Activated naive CD4-positive, alpha-beta T cell treated with anti-CD3 and anti-CD28 coated beads for 36 hours (primary cell): ENCODE measurements at regions not wholly inside any gene's neighbourhood (a gene's known extent, or its start where the extent isn't known, plus 50 kb on each side); places are given as distances from the start of the nearest gene placed in this dataset.

ENCODE experiments used
- CTCF ChIA-PET: fragments of 350-600 bp; sonication (Branson Sonifier 250); formaldehyde crosslinking; loops from one replicate; lab custom pipeline; 2021; ENCODE audit warnings: antibody characterized with exemption; lab: Charles Lee
- DNase-seq: peaks from one replicate; pipeline ENCODE4 v3.0.0-alpha.2; 2020
- H3K27ac Mint-ChIP-seq: one replicate; pipeline ENCODE4 v1.8.0; 2021; ENCODE audit warnings: mild to moderate bottlenecking, mixed read lengths
- H3K27me3 Mint-ChIP-seq: one replicate; pipeline ENCODE4 v1.8.0; 2021; ENCODE audit warnings: low read depth, mixed read lengths
- H3K36me3 Mint-ChIP-seq: one replicate; pipeline ENCODE4 v1.8.0; 2021; ENCODE audit warnings: low read depth, mixed read lengths
- H3K4me1 Mint-ChIP-seq: one replicate; pipeline ENCODE4 v1.8.0; 2021; ENCODE audit warnings: low read depth, mixed read lengths
- H3K4me3 Mint-ChIP-seq: one replicate; pipeline ENCODE4 v1.8.0; 2021; ENCODE audit warnings: mild to moderate bottlenecking, moderate library complexity, mixed read lengths
- H3K9me3 Mint-ChIP-seq: one replicate; pipeline ENCODE4 v1.8.0; 2021; ENCODE audit warnings: mixed read lengths
- intact Hi-C: fragments of 100-400 bp; cut with micrococcal nuclease; formaldehyde crosslinking; loops from one replicate; pipeline ENCODE4 v1.15.1; 2023

DNA sequence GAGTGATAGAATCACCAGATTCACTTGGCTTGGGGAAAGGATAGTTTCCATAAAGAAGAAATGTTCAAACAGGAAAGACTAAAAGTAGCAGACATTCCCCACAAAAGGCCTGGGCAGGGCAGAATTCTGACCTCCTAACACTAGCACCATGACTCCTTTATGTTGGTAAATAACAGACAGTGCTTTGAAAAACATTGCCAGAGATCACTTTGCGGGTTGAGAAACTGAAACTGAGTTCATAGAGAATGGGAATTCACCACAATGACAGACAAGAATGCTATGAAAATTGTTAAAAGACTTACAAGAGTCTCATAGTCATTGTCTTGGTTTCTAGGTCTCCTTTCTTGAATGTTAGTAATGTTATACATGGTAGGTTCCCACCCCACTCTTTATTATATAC is 172.5 kb upstream of the GLRA1 start:
- no peak for DNase-seq
- no peak overlapping the region for H3K4me3 Mint-ChIP-seq
- CTCF ChIA-PET: no interaction called here

DNA sequence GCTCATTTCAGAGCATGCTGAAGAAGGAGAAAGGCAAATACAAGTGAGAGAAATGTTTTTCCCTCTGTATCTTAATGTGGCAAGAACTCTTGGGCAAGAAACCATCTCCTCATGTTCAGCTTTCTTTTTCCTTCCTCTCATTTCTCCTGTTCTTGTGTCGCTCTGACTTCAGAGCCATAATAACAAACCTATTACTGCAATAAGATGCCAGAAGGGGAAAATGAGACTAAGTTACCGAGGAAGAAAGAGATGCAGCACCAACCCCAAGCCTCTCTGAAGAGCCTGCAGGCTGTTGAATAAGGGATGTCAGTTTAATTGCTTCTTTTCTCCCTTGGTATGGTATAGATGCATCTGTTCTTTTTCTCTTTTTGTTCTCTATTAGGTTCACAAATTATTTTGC is 170.1 kb upstream of the GLRA1 start:
- H3K36me3 Mint-ChIP-seq: no peaks in the 10 kb centered on the region
- DNase-seq: no peak
- H3K27me3 Mint-ChIP-seq: no peaks in the 10 kb centered on the region
- H3K4me1 Mint-ChIP-seq: peaks cover 8% of the 10 kb centered on the region
- intact Hi-C loops: no loop called here
- no peaks in the 10 kb centered on the region for H3K9me3 Mint-ChIP-seq
- CTCF ChIA-PET: no interaction called here
- no peak overlapping the region for H3K27ac Mint-ChIP-seq
- H3K4me3 Mint-ChIP-seq: no peak overlapping the region

More for the DNA sequence above, 172.5 kb upstream of the GLRA1 start:
- intact Hi-C loops: loop anchor here (1.0 kb wide), 1 partner anchor 16 kb away; no protein-coding TSS in a partner anchor
- Mint-ChIP-seq H3K27me3 (no peaks in the 10 kb centered on the region), H3K4me1 (peaks cover 8% of the 10 kb centered on the region), H3K9me3 (peaks cover under 1% of the 10 kb centered on the region), H3K27ac (no peak overlapping the region), H3K36me3 (no peaks in the 10 kb centered on the region)

DNA sequence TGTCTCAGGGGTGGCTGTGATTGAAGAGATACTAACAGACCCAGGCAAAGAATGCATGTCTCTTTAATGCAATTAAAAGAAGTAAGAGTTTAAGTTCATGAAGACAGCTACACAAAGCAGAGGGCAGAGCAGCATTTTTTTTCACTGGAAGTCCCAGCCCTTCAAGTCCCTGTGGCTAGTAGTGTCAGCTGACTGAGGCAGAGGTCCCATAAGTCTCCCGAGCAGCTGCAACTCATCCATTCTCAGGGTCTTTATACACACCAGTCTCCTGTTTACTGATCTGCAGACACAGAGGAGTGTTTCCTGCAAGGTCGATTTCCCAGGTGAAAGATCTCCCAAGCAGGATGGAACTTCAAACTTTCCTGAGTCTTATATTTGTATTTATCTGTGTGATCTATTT is 169.4 kb upstream of the GLRA1 start:
- H3K4me1 Mint-ChIP-seq: peaks cover 8% of the 10 kb centered on the region
- H3K9me3 Mint-ChIP-seq: no peaks in the 10 kb centered on the region
- intact Hi-C loops: no loop called here
- CTCF ChIA-PET: no interaction called here
- H3K4me3 Mint-ChIP-seq: no peak overlapping the region
- H3K27me3 Mint-ChIP-seq: no peaks in the 10 kb centered on the region
- no peak overlapping the region for H3K27ac Mint-ChIP-seq
- no peaks in the 10 kb centered on the region for H3K36me3 Mint-ChIP-seq
- DNase-seq: no peak

DNA sequence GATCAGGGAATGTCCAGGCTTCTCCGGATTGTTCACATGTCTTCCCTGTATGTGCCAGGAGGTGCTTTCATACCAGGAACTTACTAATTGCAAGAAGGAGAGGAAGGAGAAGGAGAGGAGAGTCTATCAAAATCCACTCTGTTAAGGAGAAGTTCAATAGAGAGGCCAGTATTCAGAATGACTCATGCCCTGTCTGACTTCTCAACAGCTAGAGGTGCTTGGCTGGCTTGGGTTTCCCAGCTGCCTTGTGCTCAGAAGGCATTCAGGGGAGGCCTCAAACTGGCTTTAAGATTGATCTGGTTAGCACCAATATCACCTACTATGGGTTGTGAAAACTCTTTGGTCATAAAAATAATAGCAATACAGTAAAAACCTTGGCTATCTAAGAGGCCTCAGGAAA is 167.9 kb upstream of the GLRA1 start:
- Mint-ChIP-seq H3K4me3 (no peak overlapping the region), H3K4me1 (peaks cover 8% of the 10 kb centered on the region), H3K9me3 (no peaks in the 10 kb centered on the region), H3K36me3 (no peaks in the 10 kb centered on the region), H3K27me3 (no peaks in the 10 kb centered on the region), H3K27ac (no peak overlapping the region)
- CTCF ChIA-PET: interaction anchor here (1.3 kb wide), 1 partner anchor 267 kb away, joined by 6 read pairs; no protein-coding TSS in a partner anchor
- DNase-seq: peak; percentile 10
- intact Hi-C loops: no loop called here

DNA sequence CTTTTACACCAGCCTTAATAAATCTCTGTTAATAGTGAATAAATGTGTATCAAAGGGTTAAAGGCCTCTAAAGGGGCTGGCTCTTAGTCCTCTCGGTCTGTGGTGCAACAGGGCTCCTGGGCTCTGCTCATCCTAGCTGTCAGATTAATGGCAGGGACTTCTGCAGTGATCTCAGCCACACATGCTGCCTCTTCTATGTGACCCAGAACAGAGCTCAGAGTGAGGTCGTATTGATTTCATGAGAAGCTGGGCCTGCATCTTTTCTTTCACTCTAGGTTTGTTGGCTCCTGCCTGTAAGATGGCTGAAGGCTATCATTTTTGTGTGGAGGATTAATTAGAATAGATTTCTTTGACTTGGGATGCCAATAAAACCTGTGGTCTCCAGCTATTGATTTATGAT is 165.0 kb upstream of the GLRA1 start:
- no peak for DNase-seq
- no peak overlapping the region for H3K27ac Mint-ChIP-seq

DNA sequence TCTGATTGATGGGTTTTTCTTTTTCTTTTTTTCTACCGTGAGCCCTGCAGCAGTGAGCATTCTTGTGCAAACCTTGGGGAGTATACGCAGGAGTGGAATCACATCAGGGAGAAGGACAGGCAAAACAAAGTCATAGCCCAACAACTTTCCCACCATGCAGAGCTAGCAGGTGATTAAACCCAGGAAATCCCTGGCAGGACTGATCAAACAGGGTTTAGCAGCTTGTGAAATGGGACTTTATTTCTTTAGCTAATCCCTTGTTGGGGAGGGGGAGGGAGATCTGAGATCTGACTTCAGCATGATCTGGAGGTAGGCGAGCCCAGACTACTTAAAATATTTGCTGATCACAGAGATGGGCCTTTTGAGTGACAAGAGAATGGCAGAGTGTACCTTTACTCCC is 162.0 kb upstream of the GLRA1 start:
- intact Hi-C loops: no loop called here
- H3K27me3 Mint-ChIP-seq: no peaks in the 10 kb centered on the region
- no peaks in the 10 kb centered on the region for H3K9me3 Mint-ChIP-seq
- H3K4me3 Mint-ChIP-seq: no peak overlapping the region
- CTCF ChIA-PET: no interaction called here
- no peak overlapping the region for H3K27ac Mint-ChIP-seq
- no peak for DNase-seq
- no peaks in the 10 kb centered on the region for H3K4me1 Mint-ChIP-seq
- H3K36me3 Mint-ChIP-seq: no peaks in the 10 kb centered on the region

More for the DNA sequence above, 165.0 kb upstream of the GLRA1 start:
- intact Hi-C loops: no loop called here
- H3K27me3 Mint-ChIP-seq: no peaks in the 10 kb centered on the region
- no peaks in the 10 kb centered on the region for H3K9me3 Mint-ChIP-seq
- H3K4me3 Mint-ChIP-seq: no peak overlapping the region
- no peaks in the 10 kb centered on the region for H3K4me1 Mint-ChIP-seq
- H3K36me3 Mint-ChIP-seq: no peaks in the 10 kb centered on the region
- CTCF ChIA-PET: interaction anchor here (0.6 kb wide), 1 partner anchor 53 kb away, joined by 3 read pairs; no protein-coding TSS in a partner anchor

DNA sequence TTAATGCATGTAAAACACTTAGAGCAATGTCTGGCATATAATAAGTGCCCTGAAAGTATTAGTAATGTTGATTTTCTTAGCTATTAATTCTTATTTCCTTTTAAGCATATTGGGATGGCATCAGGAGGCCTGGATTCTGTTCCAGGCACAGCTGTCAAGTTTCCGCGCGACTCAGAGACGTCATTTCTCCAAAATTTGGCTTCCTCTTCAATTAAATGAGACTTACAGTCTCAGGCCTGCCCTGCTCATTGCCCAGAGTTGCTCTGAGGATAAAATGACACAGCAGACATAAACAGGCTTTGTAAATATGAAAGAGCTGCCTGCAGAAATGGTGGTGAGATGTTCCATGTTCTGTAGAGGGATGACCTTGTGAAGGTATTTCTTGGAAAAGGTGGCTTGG is 159.8 kb upstream of the GLRA1 start:
- no peak for DNase-seq
- Mint-ChIP-seq H3K27ac (no peak overlapping the region), H3K4me1 (no peaks in the 10 kb centered on the region), H3K9me3 (no peaks in the 10 kb centered on the region), H3K27me3 (no peaks in the 10 kb centered on the region), H3K4me3 (no peak overlapping the region), H3K36me3 (no peaks in the 10 kb centered on the region)
- intact Hi-C loops: no loop called here
- CTCF ChIA-PET: interaction anchor here (1.0 kb wide), 1 partner anchor 9 kb away, joined by 3 read pairs; no protein-coding TSS in a partner anchor

DNA sequence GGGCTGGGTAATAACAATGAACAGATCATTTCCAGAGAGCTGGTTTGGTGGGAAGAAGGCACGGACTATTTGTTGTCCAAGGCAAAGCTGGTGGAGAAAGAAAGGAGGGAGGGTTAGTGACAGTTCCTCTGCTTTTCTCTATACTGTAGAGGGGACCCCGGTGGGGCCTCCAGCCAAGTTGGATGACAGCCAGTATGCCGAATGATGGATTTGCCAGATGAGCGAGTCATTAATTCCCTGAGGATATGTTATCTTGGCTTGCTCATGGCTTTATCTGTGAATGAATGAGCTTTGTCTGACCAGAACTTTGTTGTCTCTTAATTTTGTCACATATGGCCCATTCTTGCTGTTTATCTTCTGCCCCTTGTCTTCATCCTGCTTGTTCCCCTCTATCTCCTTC is 158.6 kb upstream of the GLRA1 start:
- H3K36me3 Mint-ChIP-seq: no peaks in the 10 kb centered on the region
- no peaks in the 10 kb centered on the region for H3K27me3 Mint-ChIP-seq
- H3K4me3 Mint-ChIP-seq: no peak overlapping the region
- intact Hi-C loops: no loop called here
- no peaks in the 10 kb centered on the region for H3K9me3 Mint-ChIP-seq
- no peak overlapping the region for H3K27ac Mint-ChIP-seq
- CTCF ChIA-PET: interaction anchor here (1.1 kb wide), 1 partner anchor 60 kb away, joined by 3 read pairs; no protein-coding TSS in a partner anchor
- H3K4me1 Mint-ChIP-seq: no peaks in the 10 kb centered on the region
- DNase-seq: no peak

DNA sequence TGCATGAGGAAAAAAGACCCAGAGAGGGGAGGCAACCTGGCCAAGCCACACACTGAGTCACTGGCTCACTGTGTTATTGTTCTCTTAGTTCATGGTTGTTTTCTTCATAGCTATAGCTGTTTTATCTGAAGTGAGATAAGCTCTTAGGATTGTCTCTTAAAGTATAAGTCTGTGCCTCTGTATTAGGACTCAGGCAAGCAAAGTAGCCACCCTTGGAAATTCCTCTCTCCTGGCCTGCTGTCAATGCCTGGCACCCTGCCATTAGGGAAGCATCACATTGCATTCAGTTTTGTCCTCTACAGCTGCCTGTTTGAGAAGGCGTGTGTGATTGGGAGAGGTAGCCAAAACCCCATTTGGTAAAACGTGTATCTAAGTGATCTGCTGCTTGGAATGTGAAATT is 147.4 kb upstream of the GLRA1 start:
- intact Hi-C loops: no loop called here
- no peak for DNase-seq
- Mint-ChIP-seq H3K4me1 (no peaks in the 10 kb centered on the region), H3K4me3 (no peak overlapping the region), H3K27me3 (no peaks in the 10 kb centered on the region), H3K27ac (no peak overlapping the region), H3K9me3 (no peaks in the 10 kb centered on the region), H3K36me3 (no peaks in the 10 kb centered on the region)
- CTCF ChIA-PET: interaction anchor here (1.2 kb wide), 2 partner anchors 16 to 71 kb away, joined by 3 read pairs; no protein-coding TSS in a partner anchor

DNA sequence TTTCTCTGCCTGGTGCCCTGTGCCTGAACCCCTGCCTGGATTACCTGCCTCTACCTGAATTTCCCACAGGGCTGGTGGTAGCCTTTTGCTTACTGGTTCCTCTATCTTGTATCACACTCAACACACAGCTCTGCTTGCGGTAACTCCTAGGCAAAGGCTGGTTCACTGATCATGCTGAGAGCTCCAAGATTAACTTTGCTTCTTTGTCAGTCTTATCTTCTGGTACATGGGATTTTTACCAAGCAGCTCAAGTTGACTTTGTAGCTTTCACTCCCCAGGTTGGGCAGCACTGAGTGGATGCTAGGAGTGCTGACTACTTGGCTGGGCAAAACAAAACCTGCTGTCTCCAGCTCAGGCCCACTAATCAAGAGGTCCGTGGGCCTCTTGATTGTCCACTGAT is 145.9 kb upstream of the GLRA1 start:
- H3K27ac Mint-ChIP-seq: no peak overlapping the region

DNA sequence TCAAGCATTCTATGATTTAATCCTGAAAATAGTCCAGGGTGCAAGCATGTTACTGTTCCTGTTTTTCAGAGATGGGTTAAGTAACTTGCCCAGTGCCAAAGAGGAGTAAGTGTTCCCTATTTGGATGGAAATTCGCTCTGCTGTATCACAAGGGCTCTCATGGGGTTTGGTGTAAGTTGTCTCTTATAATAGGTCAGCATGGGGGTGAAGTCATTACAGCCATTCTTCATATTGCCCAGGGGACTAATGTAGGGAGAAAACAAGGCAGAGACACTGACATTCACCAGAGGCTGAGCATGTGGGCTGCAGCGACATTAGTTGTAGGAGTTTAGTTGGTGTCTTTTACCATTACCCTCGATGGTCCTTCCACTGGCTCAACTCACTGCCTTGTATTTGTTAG is 142.1 kb upstream of the GLRA1 start:
- Mint-ChIP-seq H3K36me3 (no peaks in the 10 kb centered on the region), H3K9me3 (no peaks in the 10 kb centered on the region), H3K27me3 (no peaks in the 10 kb centered on the region), H3K27ac (no peak overlapping the region), H3K4me1 (no peaks in the 10 kb centered on the region), H3K4me3 (no peak overlapping the region)
- CTCF ChIA-PET: no interaction called here
- no peak for DNase-seq
- intact Hi-C loops: no loop called here

More for the DNA sequence above, 145.9 kb upstream of the GLRA1 start:
- Mint-ChIP-seq H3K4me1 (no peaks in the 10 kb centered on the region), H3K36me3 (no peaks in the 10 kb centered on the region), H3K9me3 (no peaks in the 10 kb centered on the region), H3K27me3 (no peaks in the 10 kb centered on the region), H3K4me3 (no peak overlapping the region)
- intact Hi-C loops: no loop called here
- CTCF ChIA-PET: no interaction called here
- DNase-seq: no peak

DNA sequence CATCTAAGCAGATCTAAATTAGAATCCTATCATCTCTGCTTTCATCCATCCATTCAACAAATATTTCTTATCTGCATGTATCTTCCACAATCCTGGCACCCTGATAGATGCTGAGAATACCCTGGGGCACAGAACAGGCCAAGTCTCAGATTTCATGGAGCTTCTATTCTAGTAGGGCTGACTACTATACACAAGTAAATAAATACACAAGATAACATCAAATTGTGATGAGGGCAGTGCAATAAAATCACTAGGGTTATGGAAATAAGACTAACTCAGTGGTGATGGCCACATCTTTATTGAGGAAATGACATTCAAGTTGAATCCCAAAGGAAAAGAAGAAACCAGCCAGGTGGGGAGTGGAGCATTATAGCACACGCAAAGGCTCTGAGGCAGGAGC is 138.4 kb upstream of the GLRA1 start:
- H3K4me3 Mint-ChIP-seq: no peak overlapping the region
- CTCF ChIA-PET: interaction anchor here (0.7 kb wide), 1 partner anchor 80 kb away, joined by 3 read pairs; no protein-coding TSS in a partner anchor
- no peaks in the 10 kb centered on the region for H3K27me3 Mint-ChIP-seq
- no peaks in the 10 kb centered on the region for H3K9me3 Mint-ChIP-seq
- H3K27ac Mint-ChIP-seq: no peak overlapping the region
- H3K36me3 Mint-ChIP-seq: no peaks in the 10 kb centered on the region
- peaks cover 4% of the 10 kb centered on the region for H3K4me1 Mint-ChIP-seq
- no peak for DNase-seq
- intact Hi-C loops: no loop called here

DNA sequence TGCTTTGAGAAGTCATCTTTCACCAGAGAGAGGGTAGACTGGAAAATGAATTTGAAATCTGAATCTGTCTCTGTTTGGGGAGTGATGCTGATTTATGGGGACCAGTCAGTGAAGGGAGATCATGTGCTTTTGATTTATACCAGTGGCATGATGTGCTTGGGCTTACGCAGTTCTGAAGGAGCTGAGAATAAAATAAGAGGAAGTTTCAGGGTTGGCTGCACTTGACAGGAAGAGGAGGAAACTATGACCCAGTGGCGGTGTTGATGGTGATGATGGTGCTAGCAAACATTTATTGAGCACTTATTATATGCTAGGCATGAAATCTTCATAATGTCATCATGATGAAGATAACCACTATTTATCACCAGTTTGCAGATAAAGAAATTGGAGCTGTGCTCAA is 136.4 kb upstream of the GLRA1 start:
- Mint-ChIP-seq H3K36me3 (no peaks in the 10 kb centered on the region), H3K27ac (no peak overlapping the region), H3K4me1 (peaks cover 4% of the 10 kb centered on the region), H3K9me3 (no peaks in the 10 kb centered on the region), H3K27me3 (no peaks in the 10 kb centered on the region), H3K4me3 (no peak overlapping the region)
- CTCF ChIA-PET: no interaction called here
- intact Hi-C loops: no loop called here
- DNase-seq: no peak
